ES-I3 (cell line): ENCODE measurements at regions not wholly inside any gene's neighbourhood (a gene's known extent, or its start where the extent isn't known, plus 50 kb on each side); places are given as distances from the start of the nearest gene placed in this dataset.

Experiments used
- H3K36me3 ChIP-seq: 2 replicates; pipeline ENCODE4 v1.6.1; 2013; ENCODE audit warnings: mild to moderate bottlenecking, low read length, control low read depth, moderate library complexity; ENCODE audit not compliant: insufficient read depth
- H3K4me1 ChIP-seq: 2 replicates; pipeline ENCODE4 v1.6.1; 2013; ENCODE audit warnings: mild to moderate bottlenecking, control low read depth, low read length; ENCODE audit not compliant: insufficient read depth
- H3K9ac ChIP-seq: 2 replicates; pipeline ENCODE4 v1.6.1; 2013; ENCODE audit warnings: low read depth, mild to moderate bottlenecking, low read length, moderate library complexity
- H3K9me3 ChIP-seq: 2 replicates; pipeline ENCODE4 v1.6.1; 2013; ENCODE audit warnings: mild to moderate bottlenecking, low read length, moderate library complexity; ENCODE audit not compliant: control insufficient read depth, insufficient read depth

DNA sequence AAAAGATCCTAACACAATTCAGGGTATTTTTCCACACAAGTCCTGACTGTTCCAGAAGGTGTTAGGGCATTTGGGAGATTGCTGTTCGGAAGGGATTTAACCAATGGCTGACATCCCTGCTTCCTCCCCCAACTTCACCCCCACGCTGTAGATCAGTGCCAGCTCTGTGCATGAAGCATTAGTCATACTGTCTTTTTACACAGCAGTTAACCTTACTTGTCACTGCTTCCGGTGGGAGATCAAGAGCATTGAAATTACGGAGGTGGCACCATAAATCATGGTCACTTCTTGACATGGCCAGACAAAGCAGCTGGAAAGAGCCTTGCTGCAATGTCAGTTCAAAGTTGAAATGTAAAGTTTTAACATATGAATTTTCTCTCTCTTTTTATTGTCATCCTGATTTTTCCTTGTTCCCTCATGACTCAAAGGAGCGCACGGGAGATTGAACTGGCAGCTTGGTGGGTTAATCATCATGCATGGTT, 70.2 kb downstream of the HRH4 start:
- H3K9ac ChIP-seq, result no peak overlapping the region
- no peaks in the 10 kb centered on the region for H3K36me3 ChIP-seq
- no peaks in the 10 kb centered on the region; the same call in 1 of the 2 replicates for H3K9me3 ChIP-seq
- no peaks in the 10 kb centered on the region for H3K4me1 ChIP-seq

DNA sequence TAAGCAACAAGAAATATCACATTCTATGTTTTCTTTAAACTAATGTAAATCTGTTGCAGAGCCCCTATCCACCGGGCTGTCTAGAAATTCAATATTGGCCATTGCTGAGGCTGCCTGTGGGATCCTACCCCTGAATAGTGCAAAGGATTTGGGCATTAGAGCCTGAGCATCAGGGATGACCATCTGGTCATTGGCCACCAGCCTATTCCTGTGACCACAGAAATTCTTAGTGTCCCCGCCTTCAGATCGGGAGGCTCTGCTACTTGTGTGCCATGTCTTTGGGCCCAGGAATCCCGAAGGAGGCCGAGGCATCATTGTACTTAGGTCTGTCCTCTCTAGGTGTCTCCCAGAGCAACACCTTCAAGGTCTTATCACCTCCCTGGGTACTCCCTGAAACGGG, 73.8 kb downstream of the HRH4 start:
- Histone ChIP-seq H3K9me3 (no peaks in the 10 kb centered on the region; the same call in 1 of the 2 replicates), H3K9ac (no peak overlapping the region), H3K4me1 (no peaks in the 10 kb centered on the region), H3K36me3 (no peaks in the 10 kb centered on the region)

DNA sequence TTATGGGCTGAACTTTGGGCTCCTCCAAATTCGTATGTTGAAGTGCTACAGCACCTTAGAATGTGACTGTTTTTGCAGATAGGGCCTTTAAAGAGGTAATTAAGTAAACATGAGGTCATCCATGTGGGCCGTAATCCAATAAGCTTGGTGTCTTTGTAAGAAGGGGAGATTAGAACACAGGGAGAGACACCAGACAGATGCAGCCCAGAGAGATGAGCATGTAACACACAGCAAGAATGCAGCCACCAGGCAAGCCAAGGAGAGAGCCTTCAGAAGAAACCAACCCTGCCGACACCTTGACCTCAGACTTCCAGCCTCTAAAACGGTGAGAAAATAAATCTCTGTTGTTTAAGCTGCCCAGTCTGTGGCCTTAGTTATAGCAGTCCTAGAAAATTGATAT, 74.3 kb downstream of the HRH4 start:
- Histone ChIP-seq H3K9ac (no peak overlapping the region), H3K4me1 (no peaks in the 10 kb centered on the region), H3K9me3 (no peaks in the 10 kb centered on the region; the same call in 1 of the 2 replicates), H3K36me3 (no peaks in the 10 kb centered on the region)

DNA sequence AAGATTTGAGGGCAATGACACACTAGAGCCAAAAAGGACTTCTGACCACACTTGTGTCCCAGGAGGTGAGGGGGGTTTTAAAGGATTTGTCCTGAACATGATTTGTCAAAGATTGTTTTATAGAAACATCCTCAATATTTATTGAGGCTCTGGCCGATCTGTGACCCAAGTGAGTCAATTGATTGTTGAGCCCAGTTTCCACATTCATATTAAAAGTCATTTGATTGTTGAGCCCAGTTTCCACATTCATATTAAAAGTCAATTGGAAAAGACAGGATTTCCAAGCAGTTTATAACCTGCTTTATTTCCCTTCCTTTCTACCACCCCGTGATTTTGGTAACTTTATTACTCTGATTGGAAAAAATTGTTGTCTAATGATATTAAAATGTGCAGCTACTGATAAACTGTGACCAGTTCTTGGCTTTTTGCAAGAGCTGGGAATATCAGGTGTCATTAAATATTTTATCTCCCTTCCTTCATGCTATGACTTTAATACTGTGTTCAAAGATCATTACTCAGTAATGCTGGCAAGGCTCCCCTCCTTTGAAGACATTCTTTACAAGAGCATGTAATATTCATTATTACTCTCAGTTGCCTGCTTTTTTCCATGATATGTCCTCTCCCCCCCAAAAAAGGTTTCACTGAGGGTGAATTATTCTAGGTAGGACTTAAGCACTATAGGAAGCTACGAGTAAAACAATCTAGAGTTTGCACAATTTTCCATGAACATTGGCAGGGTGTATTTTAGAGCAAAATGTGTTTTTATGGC, 75.3 kb downstream of the HRH4 start:
- no peaks in the 10 kb centered on the region for H3K9me3 ChIP-seq
- H3K36me3 ChIP-seq, result no peaks in the 10 kb centered on the region
- no peak overlapping the region for H3K9ac ChIP-seq
- H3K4me1 ChIP-seq, result no peaks in the 10 kb centered on the region

DNA sequence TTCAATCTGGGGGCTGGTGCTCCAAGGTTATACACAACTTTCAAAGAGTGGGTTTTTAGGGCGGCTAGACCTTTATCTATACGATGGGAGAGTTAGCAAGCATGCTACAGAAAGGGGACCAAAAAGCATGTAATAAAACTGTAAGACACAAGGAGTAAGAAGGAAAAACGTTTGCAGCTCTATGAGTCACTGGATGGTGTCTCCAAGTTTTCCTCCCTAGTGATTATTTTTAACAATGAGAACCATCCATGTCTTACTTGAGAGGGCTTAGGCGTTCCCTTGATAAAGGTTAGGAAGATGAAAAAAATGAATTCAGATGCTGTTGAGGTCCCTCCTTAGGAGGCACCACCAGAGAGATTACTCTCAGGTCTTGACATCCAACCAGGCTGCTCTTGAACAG, 75.9 kb downstream of the HRH4 start:
- Histone ChIP-seq H3K4me1 (no peaks in the 10 kb centered on the region), H3K9me3 (no peaks in the 10 kb centered on the region), H3K9ac (no peak overlapping the region), H3K36me3 (no peaks in the 10 kb centered on the region)

DNA sequence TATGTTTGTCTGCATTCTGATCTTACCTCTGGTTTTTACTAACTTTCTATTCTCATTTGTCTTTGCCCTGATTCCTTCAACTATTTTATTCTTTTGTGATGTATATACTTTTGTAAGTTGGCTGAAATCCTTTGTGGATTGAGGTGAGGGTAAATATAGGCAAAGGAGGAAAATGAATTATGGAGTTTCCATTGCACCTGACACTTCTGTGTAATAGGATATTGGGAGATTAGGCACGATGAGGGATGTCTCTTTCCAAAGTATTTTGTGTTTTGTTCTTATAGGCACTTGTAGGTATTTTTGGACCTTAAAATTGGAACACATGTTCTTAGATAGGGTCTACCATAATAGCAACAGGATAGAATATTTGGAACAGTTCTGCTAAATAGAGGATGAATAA, 76.4 kb downstream of the HRH4 start:
- H3K9ac ChIP-seq, result no peak overlapping the region
- no peaks in the 10 kb centered on the region for H3K9me3 ChIP-seq
- no peaks in the 10 kb centered on the region for H3K36me3 ChIP-seq
- no peaks in the 10 kb centered on the region for H3K4me1 ChIP-seq

DNA sequence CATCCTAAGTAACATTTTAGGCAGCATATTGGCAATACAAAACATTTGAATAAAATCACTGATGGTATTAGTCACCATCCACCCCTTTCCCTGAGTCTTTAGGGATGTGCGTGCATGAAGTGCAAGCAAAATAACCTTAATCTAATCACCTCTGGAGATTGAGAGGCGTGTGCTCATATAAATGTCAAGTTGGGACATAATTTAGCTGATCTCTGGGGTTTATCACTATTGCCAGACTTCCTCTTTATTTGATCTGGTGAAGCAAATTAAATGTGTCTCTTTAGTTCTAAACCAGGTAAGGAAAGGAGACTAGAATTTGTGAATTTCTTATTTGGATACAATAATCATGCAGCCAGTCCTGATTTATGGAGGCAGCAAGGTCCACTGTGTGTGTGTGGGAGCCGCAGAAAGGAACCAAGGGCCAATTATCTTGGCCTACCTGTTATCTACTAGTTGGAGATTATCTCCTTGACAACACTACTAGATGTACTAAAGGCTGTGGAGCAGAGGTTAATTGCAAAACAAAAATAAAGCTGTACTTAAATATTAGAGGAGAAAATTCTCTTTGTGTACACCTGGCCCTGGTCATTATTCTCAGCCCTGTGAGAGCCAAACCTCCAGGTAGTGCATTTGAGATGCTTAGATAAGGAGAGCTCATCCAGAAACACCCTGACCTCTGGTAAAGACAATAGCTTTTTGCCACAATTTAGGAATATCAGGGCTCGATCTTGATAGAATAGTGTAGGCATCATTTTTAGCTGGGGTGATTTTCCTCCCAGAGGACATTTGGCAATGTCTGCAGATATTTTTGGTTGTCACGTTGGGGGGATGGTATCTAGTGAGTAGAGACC, 78.2 kb downstream of the HRH4 start:
- Histone ChIP-seq H3K9me3 (no peaks in the 10 kb centered on the region), H3K9ac (no peak overlapping the region), H3K36me3 (no peaks in the 10 kb centered on the region), H3K4me1 (no peaks in the 10 kb centered on the region)

DNA sequence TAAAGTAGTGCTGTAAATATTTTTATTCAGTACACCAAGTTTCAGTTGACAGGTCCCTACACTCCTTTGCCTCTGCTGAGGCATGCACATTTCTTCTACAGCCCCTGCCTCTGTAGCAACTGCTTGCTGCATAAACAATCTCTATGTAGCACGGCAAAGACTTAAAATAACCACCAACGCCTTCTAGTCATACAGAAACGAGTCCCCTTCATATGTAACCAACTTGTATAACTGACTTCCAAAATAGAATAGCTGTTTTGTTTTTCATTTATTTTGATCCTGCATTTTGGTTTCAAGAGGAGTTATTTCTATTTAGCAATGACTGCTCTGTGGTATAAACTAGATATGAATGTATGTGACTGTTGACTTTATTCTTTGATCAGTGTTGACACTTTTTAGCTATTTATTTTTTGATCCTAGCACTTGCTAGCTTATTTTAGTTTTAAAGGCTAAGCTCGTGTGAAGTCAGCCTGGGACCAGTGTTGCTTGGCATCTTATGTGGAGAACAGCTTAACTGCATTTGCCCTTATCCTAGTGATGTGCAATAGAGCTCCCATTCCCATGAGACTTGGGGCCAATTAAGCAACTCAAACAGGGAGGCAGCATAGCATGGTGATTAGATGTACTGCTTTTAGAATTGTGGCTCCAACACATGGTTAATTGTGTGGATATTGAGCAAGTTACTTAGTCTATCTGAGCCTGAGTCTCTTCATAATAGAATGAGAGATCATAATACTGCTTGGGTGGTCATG, 79.6 kb downstream of the HRH4 start:
- H3K4me1 ChIP-seq, result peaks cover 5% of the 10 kb centered on the region; the same call in 1 of the 2 replicates
- H3K9me3 ChIP-seq, result no peaks in the 10 kb centered on the region
- no peaks in the 10 kb centered on the region for H3K36me3 ChIP-seq
- no peak overlapping the region for H3K9ac ChIP-seq

DNA sequence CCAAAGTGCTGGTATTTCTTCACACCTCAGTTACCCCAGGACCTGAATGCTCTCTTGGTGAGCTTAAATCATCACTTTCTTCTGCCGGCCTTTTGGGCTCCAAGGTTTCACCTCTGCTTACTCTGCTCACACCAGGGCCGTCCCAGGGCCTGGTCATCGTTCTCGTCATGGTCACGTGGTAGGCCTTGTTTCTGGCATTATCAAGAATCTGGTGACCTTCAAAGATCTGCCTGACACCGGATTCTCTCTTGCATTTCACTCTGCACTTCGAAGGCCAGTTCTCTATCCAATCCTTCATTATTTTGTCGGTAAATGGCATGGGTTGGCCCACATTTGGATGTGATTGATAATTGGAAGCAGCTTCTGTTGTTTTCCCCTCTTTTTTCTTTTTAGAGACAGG, 80.5 kb downstream of the HRH4 start:
- Histone ChIP-seq H3K9me3 (no peaks in the 10 kb centered on the region), H3K4me1 (peaks cover 5% of the 10 kb centered on the region; the same call in 1 of the 2 replicates), H3K36me3 (no peaks in the 10 kb centered on the region), H3K9ac (no peak overlapping the region)

DNA sequence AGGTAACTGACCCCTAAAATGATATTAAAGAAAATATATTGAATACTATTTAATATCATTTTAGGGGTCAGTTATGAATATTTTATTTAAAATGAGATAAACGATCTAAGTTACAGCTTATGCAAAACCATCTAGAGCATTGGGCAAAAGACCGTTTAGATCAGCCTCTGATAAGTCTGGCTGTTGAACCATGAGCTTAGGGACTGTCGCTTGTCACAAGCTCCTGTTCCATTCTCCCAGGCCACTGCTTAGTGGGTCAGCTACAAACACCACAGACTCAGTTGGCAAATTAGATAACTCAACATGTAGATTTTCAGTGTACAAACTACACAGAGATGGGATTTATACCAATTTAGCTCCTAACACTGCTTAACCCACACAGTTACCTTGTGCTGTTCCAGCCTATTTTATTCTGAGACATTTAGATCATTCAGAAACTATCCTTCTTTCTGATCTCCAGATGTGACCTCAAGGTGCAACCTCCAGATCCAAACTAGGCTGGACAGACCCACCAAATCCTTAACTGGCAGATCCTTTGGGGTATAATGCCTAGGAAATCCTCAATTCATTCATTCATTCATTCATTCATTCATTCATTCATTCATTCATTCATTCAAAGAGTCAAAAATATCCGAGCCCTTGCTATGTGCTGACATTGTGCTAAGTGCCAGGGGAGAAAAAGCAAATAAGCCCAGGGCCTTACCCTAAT, 82.8 kb downstream of the HRH4 start:
- Histone ChIP-seq H3K9ac (no peak overlapping the region), H3K36me3 (no peaks in the 10 kb centered on the region), H3K4me1 (peaks cover 5% of the 10 kb centered on the region; the same call in 1 of the 2 replicates), H3K9me3 (no peaks in the 10 kb centered on the region)

DNA sequence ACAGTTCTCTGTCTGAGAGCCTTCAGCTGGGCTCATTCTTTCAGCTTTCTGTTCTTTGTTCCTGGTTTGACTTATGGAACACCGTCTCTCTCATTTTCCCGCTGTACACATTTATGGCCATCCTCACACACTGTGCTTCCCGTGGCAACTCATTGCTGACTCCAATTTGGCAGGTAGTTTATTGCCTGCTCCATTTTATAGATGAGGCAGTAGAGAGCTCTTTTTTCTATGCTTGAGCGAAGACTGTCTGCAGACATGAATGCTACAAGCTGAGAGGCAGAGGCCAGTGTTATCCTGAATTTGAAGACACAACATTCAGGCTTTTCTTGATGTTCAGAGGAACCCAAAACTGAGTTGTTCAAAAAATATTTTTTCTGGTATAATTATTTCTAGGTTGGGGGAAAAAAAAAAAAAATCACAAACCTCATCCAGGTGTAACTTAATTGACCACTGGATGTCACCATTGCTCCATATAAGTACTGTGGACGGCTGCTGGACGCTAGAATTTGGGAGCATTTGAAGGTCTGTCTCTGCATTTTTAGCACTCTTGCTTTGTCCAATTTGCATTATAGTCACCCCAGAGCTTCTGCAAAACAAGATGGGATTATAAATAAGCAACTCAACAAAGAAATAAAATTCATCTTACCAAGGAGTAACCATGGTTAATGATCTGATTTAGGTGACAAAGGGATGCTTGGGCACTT, 83.5 kb downstream of the HRH4 start:
- H3K9ac ChIP-seq, result no peak overlapping the region
- no peaks in the 10 kb centered on the region for H3K9me3 ChIP-seq
- no peaks in the 10 kb centered on the region for H3K36me3 ChIP-seq
- H3K4me1 ChIP-seq, result peaks cover 5% of the 10 kb centered on the region; the same call in 1 of the 2 replicates

DNA sequence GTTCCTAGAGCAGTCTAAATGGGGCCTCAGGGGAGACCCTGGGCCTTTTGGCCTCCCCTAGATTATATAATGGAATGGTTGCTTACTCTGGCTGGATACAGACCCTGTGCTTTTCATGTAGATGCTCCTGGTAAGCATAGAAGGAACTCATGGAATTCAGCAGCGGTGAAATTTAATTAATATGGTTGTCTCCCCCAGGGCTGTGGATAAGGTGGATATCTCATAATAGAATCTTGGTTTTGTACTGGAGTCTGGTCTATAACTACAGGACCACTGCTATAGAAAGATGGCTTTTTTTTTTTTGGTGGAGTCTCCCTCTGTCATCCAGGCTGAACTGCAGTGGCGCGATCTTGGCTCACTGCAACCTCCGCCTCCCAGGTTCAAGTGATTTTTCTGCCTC, 84.5 kb downstream of the HRH4 start:
- Histone ChIP-seq H3K36me3 (no peaks in the 10 kb centered on the region), H3K9ac (no peak overlapping the region), H3K9me3 (no peaks in the 10 kb centered on the region), H3K4me1 (peaks cover 5% of the 10 kb centered on the region; the same call in 1 of the 2 replicates)

DNA sequence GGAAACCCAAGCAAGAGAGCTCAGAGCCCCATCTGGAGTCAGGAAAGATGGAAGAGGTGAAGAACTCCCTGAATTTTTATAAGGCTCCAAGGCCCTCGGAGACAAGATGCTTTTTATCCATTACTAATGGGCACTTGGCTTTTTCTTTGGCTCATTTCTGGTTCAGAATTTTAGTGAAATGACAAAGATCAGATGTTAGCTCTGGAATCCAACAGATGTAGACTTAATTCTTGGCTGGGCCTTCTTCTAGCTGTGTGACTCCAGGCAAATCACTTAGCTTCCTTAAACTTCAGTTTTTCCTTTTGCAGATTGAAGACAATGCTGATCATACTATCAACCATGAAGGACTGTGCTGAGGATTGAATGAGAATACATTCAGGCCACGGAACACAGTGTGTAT, 85.2 kb downstream of the HRH4 start:
- H3K36me3 ChIP-seq, result no peaks in the 10 kb centered on the region
- no peaks in the 10 kb centered on the region for H3K9me3 ChIP-seq
- peaks cover 5% of the 10 kb centered on the region; the same call in 1 of the 2 replicates for H3K4me1 ChIP-seq
- no peak overlapping the region for H3K9ac ChIP-seq
